ENCODE measurements at regions not wholly inside any gene's neighbourhood (a gene's known extent, or its start where the extent isn't known, plus 50 kb on each side); places are given as distances from the start of the nearest gene placed in this dataset.

DNA sequence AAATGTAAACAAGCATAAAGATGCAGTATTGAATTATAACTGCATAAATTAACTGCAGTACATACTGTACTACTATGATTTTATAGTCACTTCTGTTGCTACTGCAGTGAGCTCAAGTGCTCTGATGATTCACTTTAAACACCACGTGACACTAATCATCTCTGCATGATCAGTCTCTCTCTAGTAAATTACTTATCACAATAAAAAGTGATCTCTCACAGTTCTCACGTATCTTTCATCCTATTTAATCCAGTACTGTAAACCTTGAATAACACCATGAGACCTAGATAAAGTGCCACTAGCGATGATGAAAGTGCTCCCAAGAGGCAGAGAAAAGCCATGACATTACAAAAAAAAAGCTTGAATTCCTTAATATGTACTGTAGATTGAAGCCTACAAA, 1242.0 kb downstream of the AMY1C start:
- Histone ChIP-seq H3K36me3 (no peaks in the 10 kb centered on the region), H3K4me1 (no peaks in the 10 kb centered on the region), H3K27me3 (no peaks in the 10 kb centered on the region), H3K9me3 (no peaks in the 10 kb centered on the region), H3K4me3 (no peak overlapping the region), H3K27ac (no peak overlapping the region)
- in situ Hi-C loops (cut with MboI; ENCODE audit: low sequenced_read_pairs in 4 of 4) (no loop called here), intact Hi-C loops (cut with DNase I; ENCODE audit: low total_unique reads) (no loop called here)
- no peak for ATAC-seq
- no peak for DNase-seq
- TF ChIP-seq POLR2A (IDR thresholded peaks at IDR 0.05) (no peak), CTCF (IDR thresholded peaks at IDR 0.05 in 4 of 5, conservative IDR thresholded peaks at IDR 0.05 in 1 of 5) (no peak)

- no peak for ATAC-seq
- intact Hi-C loops (cut with DNase I; ENCODE audit: low total_unique reads) (no loop called here), in situ Hi-C loops (cut with MboI; ENCODE audit: low sequenced_read_pairs in 4 of 4) (no loop called here)
These were observed 1251.1 kb downstream of the AMY1C start for GRCh38 chr1:105000793-105001192.

GRCh38 chr1:105004515-105004914, 1254.8 kb downstream of the AMY1C start:
- DNase-seq (no peak), ATAC-seq (no peak)
- in situ Hi-C loops (cut with MboI; ENCODE audit: low sequenced_read_pairs in 4 of 4) = no loop called here

More at GRCh38 chr1:105000793-105001192, 1251.1 kb downstream of the AMY1C start:
- TF ChIP-seq CTCF (IDR thresholded peaks at IDR 0.05 in 4 of 5, conservative IDR thresholded peaks at IDR 0.05 in 1 of 5) = no peak
- no peaks in the 10 kb centered on the region for H3K27me3 ChIP-seq
- no peak overlapping the region for H3K4me3 ChIP-seq
- no peaks in the 10 kb centered on the region for H3K4me1 ChIP-seq
- no peaks in the 10 kb centered on the region for H3K9me3 ChIP-seq
- no peaks in the 10 kb centered on the region for H3K36me3 ChIP-seq
- DNase-seq = no peak
- no peak overlapping the region for H3K27ac ChIP-seq

GRCh38 chr1:105005594-105006195, 1256.0 kb downstream of the AMY1C start:
- Histone ChIP-seq H3K4me1 (no peaks in the 10 kb centered on the region), H3K27ac (no peak overlapping the region), H3K4me3 (no peak overlapping the region), H3K36me3 (no peaks in the 10 kb centered on the region), H3K27me3 (no peaks in the 10 kb centered on the region), H3K9me3 (no peaks in the 10 kb centered on the region)
- ATAC-seq (no peak), DNase-seq (no peak)
- TF ChIP-seq POLR2A (IDR thresholded peaks at IDR 0.05) (no peak), CTCF (IDR thresholded peaks at IDR 0.05 in 4 of 5, conservative IDR thresholded peaks at IDR 0.05 in 1 of 5) (no peak)
- intact Hi-C loops (cut with DNase I; ENCODE audit: low total_unique reads) = no loop called here
- in situ Hi-C loops (cut with MboI; ENCODE audit: low sequenced_read_pairs in 4 of 4) = no loop called here

More at GRCh38 chr1:105004515-105004914, 1254.8 kb downstream of the AMY1C start:
- intact Hi-C loops (cut with DNase I; ENCODE audit: low total_unique reads) = no loop called here
- Histone ChIP-seq H3K36me3 (no peaks in the 10 kb centered on the region), H3K9me3 (no peaks in the 10 kb centered on the region), H3K27ac (no peak overlapping the region), H3K4me3 (no peak overlapping the region), H3K4me1 (no peaks in the 10 kb centered on the region), H3K27me3 (no peaks in the 10 kb centered on the region)
- TF ChIP-seq POLR2A (IDR thresholded peaks at IDR 0.05) (no peak), CTCF (IDR thresholded peaks at IDR 0.05 in 4 of 5, conservative IDR thresholded peaks at IDR 0.05 in 1 of 5) (no peak)

- Histone ChIP-seq H3K27me3 (no peaks in the 10 kb centered on the region), H3K4me1 (no peaks in the 10 kb centered on the region), H3K4me3 (no peak overlapping the region), H3K36me3 (no peaks in the 10 kb centered on the region), H3K27ac (no peak overlapping the region), H3K9me3 (peaks cover 0 to 4% (median 0%) of the 10 kb centered on the region in 3 donors)
- no peak for TF ChIP-seq POLR2A (IDR thresholded peaks at IDR 0.05)
- no peak for TF ChIP-seq CTCF (IDR thresholded peaks at IDR 0.05 in 4 of 5, conservative IDR thresholded peaks at IDR 0.05 in 1 of 5)
- ATAC-seq (no peak), DNase-seq (no peak)
- intact Hi-C loops (cut with DNase I; ENCODE audit: low total_unique reads) (no loop called here), in situ Hi-C loops (cut with MboI; ENCODE audit: low sequenced_read_pairs in 4 of 4) (no loop called here)
These were observed 1267.9 kb downstream of the AMY1C start for GRCh38 chr1:105017587-105017986.
